Vagina (tissue), 2 donors: ENCODE measurements at regions not wholly inside any gene's neighbourhood (a gene's known extent, or its start where the extent isn't known, plus 50 kb on each side); places are given as distances from the start of the nearest gene placed in this dataset.

Experiments
- DNase-seq, 2 donors: peaks; one replicate each; pipeline ENCODE4 v3.0.0-alpha.2; 2017; ENCODE audit errors: extremely low spot score in 2 of 2
- H3K27ac ChIP-seq: fragments of 200-600 bp; sonication (generic); one replicate; pipeline ENCODE4 v1.5.1; 2019
- H3K27me3 ChIP-seq: fragments of 200-600 bp; sonication (generic); one replicate; pipeline ENCODE4 v1.5.1; 2019
- H3K36me3 ChIP-seq, 2 donors: fragments of 200-600 bp; sonication (generic); one replicate each; pipeline ENCODE4 v1.5.1; 2017 to 2019
- H3K4me1 ChIP-seq: fragments of 200-600 bp; sonication (generic); one replicate; pipeline ENCODE4 v1.5.1; 2019
- H3K4me3 ChIP-seq, 2 donors: fragments of 200-600 bp; sonication (generic); 1 replicate in 1 of 2; 2 replicates in 1 of 2; pipeline ENCODE4 v1.5.1; 2016 to 2019
- H3K9me3 ChIP-seq: fragments of 200-600 bp; sonication (generic); one replicate; pipeline ENCODE4 v1.5.1; 2019
- POLR2A ChIP-seq, 2 donors: fragments of 450-650 bp; IDR thresholded peaks; one replicate each; pipeline ENCODE4 v1.6.1; 2017; ENCODE audit warnings: antibody characterized with exemption in 2 of 2, mild to moderate bottlenecking in 2 of 2, moderate library complexity in 2 of 2
- POLR2AphosphoS5 ChIP-seq, 2 donors: sonication (generic); formaldehyde crosslinking; IDR thresholded peaks; one replicate each; pipeline ENCODE4 v1.9.0; 2017; ENCODE audit warnings: antibody characterized with exemption in 2 of 2, mild to moderate bottlenecking in 2 of 2, low read depth in 1 of 2; ENCODE audit not compliant: insufficient read depth in 1 of 2
- intact Hi-C: fragments of 100-400 bp; cut with DNase I; formaldehyde crosslinking; loops from one replicate; pipeline ENCODE4 v1.15.1; 2023
- TF ChIP-seq, protein P1 (sequence below), 3 experiments: fragments of 450-650 bp in 2 of 3; fragments of 200-600 bp in 1 of 3; sonication (generic) in 1 of 3; IDR thresholded peaks; one replicate each; pipeline ENCODE4 v1.5.1; 2017 to 2019; ENCODE audit warnings: antibody characterized with exemption in 3 of 3, mild to moderate bottlenecking in 2 of 3, moderate library complexity in 2 of 3

DNA sequence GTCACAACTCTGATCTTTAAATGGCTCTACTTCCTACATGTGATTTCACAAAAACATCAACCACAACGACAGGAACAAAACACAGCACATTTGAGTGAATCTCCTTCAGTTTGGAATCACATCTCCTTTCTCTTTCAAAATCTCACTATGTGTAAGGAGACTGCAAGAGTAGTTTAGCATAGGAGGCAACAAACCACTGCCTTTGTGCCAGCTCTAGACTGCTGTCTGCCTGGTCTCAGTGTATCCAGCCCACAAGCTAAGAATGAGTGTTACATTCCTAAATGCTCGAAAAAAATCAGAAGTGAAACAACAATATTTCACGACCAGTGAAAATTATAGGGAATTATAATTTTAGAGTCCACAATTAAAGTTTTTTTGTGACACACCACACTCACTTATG is 217.0 kb upstream of the STEAP4 start:
- H3K4me3 ChIP-seq, result no peak overlapping the region
- intact Hi-C loops, result no loop called here
- TF ChIP-seq POLR2AphosphoS5 (IDR thresholded peaks at IDR 0.05; ENCODE audit: insufficient read depth in 1 of 2, low read depth in 1 of 2) (no peak), POLR2A (IDR thresholded peaks at IDR 0.05) (no peak)
- TF ChIP-seq, protein P1, sequence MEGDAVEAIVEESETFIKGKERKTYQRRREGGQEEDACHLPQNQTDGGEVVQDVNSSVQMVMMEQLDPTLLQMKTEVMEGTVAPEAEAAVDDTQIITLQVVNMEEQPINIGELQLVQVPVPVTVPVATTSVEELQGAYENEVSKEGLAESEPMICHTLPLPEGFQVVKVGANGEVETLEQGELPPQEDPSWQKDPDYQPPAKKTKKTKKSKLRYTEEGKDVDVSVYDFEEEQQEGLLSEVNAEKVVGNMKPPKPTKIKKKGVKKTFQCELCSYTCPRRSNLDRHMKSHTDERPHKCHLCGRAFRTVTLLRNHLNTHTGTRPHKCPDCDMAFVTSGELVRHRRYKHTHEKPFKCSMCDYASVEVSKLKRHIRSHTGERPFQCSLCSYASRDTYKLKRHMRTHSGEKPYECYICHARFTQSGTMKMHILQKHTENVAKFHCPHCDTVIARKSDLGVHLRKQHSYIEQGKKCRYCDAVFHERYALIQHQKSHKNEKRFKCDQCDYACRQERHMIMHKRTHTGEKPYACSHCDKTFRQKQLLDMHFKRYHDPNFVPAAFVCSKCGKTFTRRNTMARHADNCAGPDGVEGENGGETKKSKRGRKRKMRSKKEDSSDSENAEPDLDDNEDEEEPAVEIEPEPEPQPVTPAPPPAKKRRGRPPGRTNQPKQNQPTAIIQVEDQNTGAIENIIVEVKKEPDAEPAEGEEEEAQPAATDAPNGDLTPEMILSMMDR (IDR thresholded peaks at IDR 0.05), result no peak
- H3K27me3 ChIP-seq, result no peaks in the 10 kb centered on the region
- DNase-seq, result no peak
- H3K27ac ChIP-seq, result no peak overlapping the region
- H3K36me3 ChIP-seq, result no peaks in the 10 kb centered on the region
- no peaks in the 10 kb centered on the region for H3K9me3 ChIP-seq
- no peaks in the 10 kb centered on the region for H3K4me1 ChIP-seq

DNA sequence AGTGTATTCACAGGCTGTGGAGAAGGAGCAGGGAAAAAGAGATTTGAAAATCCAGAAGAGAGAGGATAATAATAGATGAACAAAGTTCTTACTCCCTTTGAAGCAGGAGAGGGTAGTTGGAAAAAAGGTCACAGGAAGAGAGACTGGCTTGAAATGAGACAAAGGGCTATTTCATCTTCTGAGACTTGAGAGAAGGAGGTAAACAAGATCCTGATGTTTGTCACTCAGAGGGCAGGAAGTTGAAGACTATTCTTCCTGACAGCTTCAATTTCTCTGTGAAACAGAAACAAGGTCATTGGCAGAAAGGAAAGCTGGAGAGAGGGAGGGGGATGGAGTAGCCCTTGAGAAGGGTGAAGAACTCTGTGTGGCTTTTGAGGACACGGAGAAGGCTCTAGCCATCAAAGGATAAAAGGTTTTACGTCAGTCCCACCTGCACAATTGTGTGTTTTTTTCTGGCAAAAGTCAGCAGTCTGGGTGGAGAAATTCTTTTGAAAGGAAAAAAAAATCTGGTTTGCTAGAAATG is 216.1 kb upstream of the STEAP4 start:
- no peak for DNase-seq
- H3K4me1 ChIP-seq, result no peaks in the 10 kb centered on the region
- H3K4me3 ChIP-seq, result no peak overlapping the region
- no peaks in the 10 kb centered on the region for H3K36me3 ChIP-seq
- TF ChIP-seq POLR2A (IDR thresholded peaks at IDR 0.05), result no peak
- TF ChIP-seq POLR2AphosphoS5 (IDR thresholded peaks at IDR 0.05; ENCODE audit: insufficient read depth in 1 of 2, low read depth in 1 of 2), result no peak
- TF ChIP-seq, protein P1 (IDR thresholded peaks at IDR 0.05), result no peak
- intact Hi-C loops, result no loop called here
- H3K27ac ChIP-seq, result no peak overlapping the region
- H3K9me3 ChIP-seq, result no peaks in the 10 kb centered on the region
- H3K27me3 ChIP-seq, result no peaks in the 10 kb centered on the region

GRCh38 chr7:88516429-88516828 is 209.7 kb upstream of the STEAP4 start:
- no peak for TF ChIP-seq POLR2A (IDR thresholded peaks at IDR 0.05)
- Histone ChIP-seq H3K36me3 (no peaks in the 10 kb centered on the region), H3K9me3 (no peaks in the 10 kb centered on the region), H3K4me1 (no peaks in the 10 kb centered on the region), H3K27me3 (no peaks in the 10 kb centered on the region), H3K27ac (no peak overlapping the region), H3K4me3 (no peak overlapping the region)
- DNase-seq, result no peak
- intact Hi-C loops, result no loop called here

DNA sequence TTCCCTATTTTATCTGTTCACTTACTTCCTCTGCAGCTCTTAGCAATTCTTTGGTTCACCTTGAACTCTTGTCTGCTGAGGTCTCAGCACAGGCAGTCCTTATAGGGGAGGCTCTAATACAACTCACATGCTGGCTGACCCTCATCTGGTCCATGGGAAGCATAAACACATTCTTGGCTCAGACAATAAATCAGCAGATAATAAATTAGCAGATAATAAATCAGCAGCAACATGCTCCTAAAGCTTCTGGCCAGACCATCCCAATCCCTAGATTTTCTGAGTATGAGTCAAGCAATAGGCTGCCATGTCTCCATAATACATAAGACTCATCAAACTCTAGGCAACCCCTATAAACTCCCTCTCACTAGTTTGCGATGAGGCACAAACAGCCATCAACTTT is 208.6 kb upstream of the STEAP4 start:
- TF ChIP-seq POLR2A (IDR thresholded peaks at IDR 0.05), result no peak
- TF ChIP-seq POLR2AphosphoS5 (IDR thresholded peaks at IDR 0.05; ENCODE audit: insufficient read depth in 1 of 2, low read depth in 1 of 2), result no peak
- TF ChIP-seq, protein P1 (IDR thresholded peaks at IDR 0.05), result no peak
- H3K36me3 ChIP-seq, result no peaks in the 10 kb centered on the region
- intact Hi-C loops, result no loop called here

DNA sequence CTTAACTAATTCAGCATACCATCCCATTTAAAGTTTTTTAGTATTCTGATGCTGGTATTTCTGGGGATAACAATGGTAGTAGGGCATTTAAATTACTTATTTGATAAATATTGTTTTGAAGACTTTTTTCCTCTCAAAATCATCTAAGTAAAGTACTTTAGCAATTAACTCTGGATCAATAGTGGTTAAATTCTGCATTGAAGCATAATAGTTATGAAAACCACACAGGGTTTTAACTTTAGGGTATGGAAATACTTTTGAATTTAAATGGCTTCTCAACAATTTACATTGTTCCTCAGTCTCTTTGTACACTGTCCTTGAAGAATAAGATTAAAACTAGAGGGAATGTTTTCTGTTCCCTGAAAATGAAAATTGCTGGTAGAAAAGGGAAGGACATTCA is 202.6 kb upstream of the STEAP4 start:
- intact Hi-C loops, result no loop called here
- Histone ChIP-seq H3K27ac (no peak overlapping the region), H3K4me3 (no peak overlapping the region), H3K36me3 (no peaks in the 10 kb centered on the region), H3K9me3 (no peaks in the 10 kb centered on the region), H3K4me1 (no peaks in the 10 kb centered on the region), H3K27me3 (no peaks in the 10 kb centered on the region)
- no peak for TF ChIP-seq POLR2A (IDR thresholded peaks at IDR 0.05)
- TF ChIP-seq POLR2AphosphoS5 (IDR thresholded peaks at IDR 0.05; ENCODE audit: insufficient read depth in 1 of 2, low read depth in 1 of 2), result no peak
- TF ChIP-seq, protein P1 (IDR thresholded peaks at IDR 0.05), result no peak
- no peak for DNase-seq

More for the DNA sequence above, 208.6 kb upstream of the STEAP4 start:
- DNase-seq, result no peak
- Histone ChIP-seq H3K27ac (no peak overlapping the region), H3K27me3 (no peaks in the 10 kb centered on the region), H3K4me1 (no peaks in the 10 kb centered on the region), H3K4me3 (no peak overlapping the region), H3K9me3 (no peaks in the 10 kb centered on the region)
